Endodermal cell (in vitro differentiated cells): ENCODE measurements at regions not wholly inside any gene's neighbourhood (a gene's known extent, or its start where the extent isn't known, plus 50 kb on each side); places are given as distances from the start of the nearest gene placed in this dataset.

ENCODE experiments used
- DNase-seq: peaks from one replicate; pipeline ENCODE4 v3.0.0-alpha.2; 2017
- H3K27ac ChIP-seq: 2 replicates; pipeline ENCODE4 v1.5.1; 2013; ENCODE audit warnings: mild to moderate bottlenecking, low read depth, low read length, moderate library complexity
- H3K27me3 ChIP-seq: 2 replicates; pipeline ENCODE4 v1.6.1; 2013; ENCODE audit warnings: mild to moderate bottlenecking, low read length, moderate library complexity; ENCODE audit not compliant: insufficient read depth, control insufficient read depth, poor library complexity, severe bottlenecking
- H3K36me3 ChIP-seq: 2 replicates; pipeline ENCODE4 v1.7.0; 2013; ENCODE audit warnings: mild to moderate bottlenecking, low read length, moderate library complexity; ENCODE audit not compliant: control insufficient read depth, insufficient read depth
- H3K4me1 ChIP-seq: one replicate; pipeline ENCODE4 v1.7.0; 2013; ENCODE audit warnings: low read length; ENCODE audit not compliant: control insufficient read depth, insufficient read depth
- H3K4me3 ChIP-seq: 2 replicates; pipeline ENCODE4 v1.5.1; 2013; ENCODE audit warnings: mild to moderate bottlenecking, low read length, moderate library complexity
- H3K9ac ChIP-seq: 2 replicates; pipeline ENCODE4 v1.6.1; 2013; ENCODE audit warnings: mild to moderate bottlenecking, low read length, moderate library complexity; ENCODE audit not compliant: poor library complexity, severe bottlenecking; ENCODE audit errors: extremely low read depth
- H3K9me3 ChIP-seq: 2 replicates; pipeline ENCODE4 v1.6.1; 2013; ENCODE audit warnings: mild to moderate bottlenecking, low read length, moderate library complexity; ENCODE audit not compliant: control insufficient read depth
- H3K27ac Mint-ChIP-seq: 2 replicates; pipeline ENCODE4 v1.8.0; 2020; ENCODE audit warnings: mixed read lengths
- H3K27me3 Mint-ChIP-seq: 2 replicates; pipeline ENCODE4 v1.8.0; 2021; ENCODE audit warnings: mild to moderate bottlenecking, mixed read lengths; ENCODE audit not compliant: insufficient read depth
- H3K36me3 Mint-ChIP-seq: 2 replicates; pipeline ENCODE4 v1.8.0; 2020; ENCODE audit warnings: low read depth, mixed read lengths
- H3K4me1 Mint-ChIP-seq: 2 replicates; pipeline ENCODE4 v1.8.0; 2020; ENCODE audit warnings: mixed read lengths
- H3K4me3 Mint-ChIP-seq: 2 replicates; pipeline ENCODE4 v1.8.0; 2020; ENCODE audit warnings: mild to moderate bottlenecking, moderate library complexity, mixed read lengths
- H3K9me3 Mint-ChIP-seq: 2 replicates; pipeline ENCODE4 v1.8.0; 2020; ENCODE audit warnings: mild to moderate bottlenecking, mixed read lengths
- WGBS, 2 experiments: methylation state at CpG; one replicate each; pipeline versions ENCODE4 v1.1.5 to v1.1.7; 2013; ENCODE audit warnings: missing lambda C conversion rate in 2 of 2, mixed read lengths in 1 of 2; ENCODE audit not compliant: insufficient coverage in 1 of 2, insufficient read length in 1 of 2; 5-methylcytosine and 5-hydroxymethylcytosine counted together
- TF ChIP-seq, protein P1 (sequence below): fragments of 200-600 bp; sonication (generic); conservative IDR thresholded peaks from 2 replicates; pipeline ENCODE4 v1.5.0; 2021; ENCODE audit warnings: antibody characterized with exemption, mild to moderate bottlenecking

DNA sequence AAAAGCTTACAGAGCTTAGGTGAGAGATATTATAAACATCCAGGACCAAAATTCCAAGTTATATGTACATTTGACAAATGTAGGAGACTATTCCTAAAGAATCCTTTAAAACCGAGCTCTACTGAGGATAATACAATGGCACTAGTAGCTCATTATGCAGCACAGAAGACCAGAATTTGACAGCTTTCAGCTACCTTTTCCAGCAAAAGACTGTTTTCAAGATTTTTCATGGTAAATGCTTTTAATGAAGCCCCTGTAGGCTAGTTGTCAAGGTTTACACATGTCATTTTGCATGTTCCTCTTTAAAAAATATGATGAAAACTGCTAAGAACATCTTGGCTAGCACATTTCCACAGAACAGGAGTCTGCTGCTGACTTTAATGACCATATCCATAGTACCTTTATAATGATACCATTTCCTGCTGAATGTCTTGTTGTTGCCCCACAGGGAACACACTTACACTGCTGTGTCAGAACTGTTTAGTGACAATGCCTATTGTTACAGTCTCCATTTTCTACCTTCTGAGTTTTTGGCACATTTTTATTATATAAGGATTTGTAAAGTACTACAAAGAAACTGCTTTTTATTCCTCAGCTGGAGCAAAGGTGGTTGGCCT is 1382.3 kb downstream of the RAPGEF2 start:
- H3K27me3 ChIP-seq: no peaks in the 10 kb centered on the region
- H3K9me3 ChIP-seq: peaks cover 9% of the 10 kb centered on the region
- no peak overlapping the region for H3K4me3 ChIP-seq
- no peak overlapping the region for H3K9ac ChIP-seq
- no peaks in the 10 kb centered on the region for H3K4me1 ChIP-seq
- no peak overlapping the region for H3K27ac Mint-ChIP-seq
- H3K9me3 Mint-ChIP-seq: peaks cover 16% of the 10 kb centered on the region
- H3K36me3 Mint-ChIP-seq: no peaks in the 10 kb centered on the region
- no peak overlapping the region for H3K27ac ChIP-seq
- no peaks in the 10 kb centered on the region for H3K36me3 ChIP-seq
- no peak overlapping the region for H3K4me3 Mint-ChIP-seq
- H3K27me3 Mint-ChIP-seq: no peaks in the 10 kb centered on the region
- TF ChIP-seq, protein P1, sequence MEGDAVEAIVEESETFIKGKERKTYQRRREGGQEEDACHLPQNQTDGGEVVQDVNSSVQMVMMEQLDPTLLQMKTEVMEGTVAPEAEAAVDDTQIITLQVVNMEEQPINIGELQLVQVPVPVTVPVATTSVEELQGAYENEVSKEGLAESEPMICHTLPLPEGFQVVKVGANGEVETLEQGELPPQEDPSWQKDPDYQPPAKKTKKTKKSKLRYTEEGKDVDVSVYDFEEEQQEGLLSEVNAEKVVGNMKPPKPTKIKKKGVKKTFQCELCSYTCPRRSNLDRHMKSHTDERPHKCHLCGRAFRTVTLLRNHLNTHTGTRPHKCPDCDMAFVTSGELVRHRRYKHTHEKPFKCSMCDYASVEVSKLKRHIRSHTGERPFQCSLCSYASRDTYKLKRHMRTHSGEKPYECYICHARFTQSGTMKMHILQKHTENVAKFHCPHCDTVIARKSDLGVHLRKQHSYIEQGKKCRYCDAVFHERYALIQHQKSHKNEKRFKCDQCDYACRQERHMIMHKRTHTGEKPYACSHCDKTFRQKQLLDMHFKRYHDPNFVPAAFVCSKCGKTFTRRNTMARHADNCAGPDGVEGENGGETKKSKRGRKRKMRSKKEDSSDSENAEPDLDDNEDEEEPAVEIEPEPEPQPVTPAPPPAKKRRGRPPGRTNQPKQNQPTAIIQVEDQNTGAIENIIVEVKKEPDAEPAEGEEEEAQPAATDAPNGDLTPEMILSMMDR: no peak
- 88% methylated on average over 1 of the region's 1 CpG; no CpG with 5 or more reads in 1 of the 2 experiments for WGBS, 2 experiments
- peaks cover 11% of the 10 kb centered on the region for H3K4me1 Mint-ChIP-seq
- DNase-seq: no peak

DNA sequence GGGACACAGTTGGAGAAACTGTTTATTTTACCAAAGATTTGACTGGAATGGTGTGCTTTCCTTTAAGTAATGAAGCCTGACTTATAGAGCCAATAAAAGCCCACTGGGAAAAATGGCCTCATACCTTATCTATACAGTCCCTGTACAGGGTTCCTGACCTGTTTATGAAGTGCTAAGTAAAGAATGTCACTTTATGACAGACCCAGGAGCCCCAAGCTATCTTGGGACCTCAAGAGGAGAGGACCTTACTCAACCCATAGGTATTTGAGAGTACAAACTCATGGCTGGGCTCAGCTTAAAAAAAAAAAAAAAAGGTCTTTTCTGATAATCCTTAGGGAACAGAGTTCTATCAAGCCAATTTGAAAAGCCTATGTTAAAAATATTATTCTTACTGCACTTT is 1389.3 kb downstream of the RAPGEF2 start:
- DNase-seq: no peak
- H3K4me1 Mint-ChIP-seq: peaks cover 20% of the 10 kb centered on the region
- H3K36me3 Mint-ChIP-seq: peaks cover 7% of the 10 kb centered on the region
- H3K27ac Mint-ChIP-seq: no peak overlapping the region
- peaks cover 51% of the 10 kb centered on the region for H3K9me3 ChIP-seq
- TF ChIP-seq, protein P1: no peak
- H3K9ac ChIP-seq: no peak overlapping the region
- peak overlapping the region; percentile 62 for H3K4me3 ChIP-seq
- H3K4me1 ChIP-seq: peaks cover 3% of the 10 kb centered on the region
- H3K4me3 Mint-ChIP-seq: no peak overlapping the region
- no peaks in the 10 kb centered on the region for H3K27me3 Mint-ChIP-seq
- H3K9me3 Mint-ChIP-seq: peaks cover 36% of the 10 kb centered on the region
- H3K27ac ChIP-seq: no peak overlapping the region
- H3K36me3 ChIP-seq: no peaks in the 10 kb centered on the region
- no peaks in the 10 kb centered on the region for H3K27me3 ChIP-seq

GRCh38 chr4:160493206-160493605 is 1390.3 kb downstream of the RAPGEF2 start:
- peaks cover 51% of the 10 kb centered on the region for H3K9me3 ChIP-seq
- H3K27me3 ChIP-seq: no peaks in the 10 kb centered on the region
- no peaks in the 10 kb centered on the region for H3K27me3 Mint-ChIP-seq
- H3K27ac Mint-ChIP-seq: no peak overlapping the region
- no peaks in the 10 kb centered on the region for H3K36me3 ChIP-seq
- H3K4me1 ChIP-seq: peaks cover 3% of the 10 kb centered on the region
- DNase-seq: no peak
- H3K4me3 ChIP-seq: peak overlapping the region; percentile 62
- H3K4me1 Mint-ChIP-seq: peaks cover 20% of the 10 kb centered on the region
- 88% methylated on average over 1 of the region's 1 CpG; no CpG with 5 or more reads in 1 of the 2 experiments for WGBS, 2 experiments
- H3K9ac ChIP-seq: no peak overlapping the region
- H3K9me3 Mint-ChIP-seq: peaks cover 36% of the 10 kb centered on the region
- no peak overlapping the region for H3K4me3 Mint-ChIP-seq
- no peak overlapping the region for H3K27ac ChIP-seq
- peaks cover 7% of the 10 kb centered on the region for H3K36me3 Mint-ChIP-seq
- TF ChIP-seq, protein P1: no peak
